Right lobe of liver (tissue), 4 donors: ENCODE measurements at regions not wholly inside any gene's neighbourhood (a gene's known extent, or its start where the extent isn't known, plus 50 kb on each side); places are given as distances from the start of the nearest gene placed in this dataset.

Experiments used
- POLR2A ChIP-seq: fragments of 450-650 bp; IDR thresholded peaks from one replicate; pipeline ENCODE4 v1.6.1; 2017; ENCODE audit warnings: antibody characterized with exemption, mild to moderate bottlenecking
- TF ChIP-seq, protein P1 (sequence below), 4 donors: fragments of 200-600 bp in 3 of 4; fragments of 450-650 bp in 1 of 4; IDR thresholded peaks; one replicate each; pipeline versions ENCODE4 v1.5.1 to v1.8.0; 2016 to 2022; ENCODE audit warnings: antibody characterized with exemption in 4 of 4, mild to moderate bottlenecking in 2 of 4
- donor health status: DM: no; HTN: no; CAD: no.
- donor health status: DM: no; HTN: no; CAD: no.
- donor health status: DM: no; HTN: yes; CAD: no.

DNA sequence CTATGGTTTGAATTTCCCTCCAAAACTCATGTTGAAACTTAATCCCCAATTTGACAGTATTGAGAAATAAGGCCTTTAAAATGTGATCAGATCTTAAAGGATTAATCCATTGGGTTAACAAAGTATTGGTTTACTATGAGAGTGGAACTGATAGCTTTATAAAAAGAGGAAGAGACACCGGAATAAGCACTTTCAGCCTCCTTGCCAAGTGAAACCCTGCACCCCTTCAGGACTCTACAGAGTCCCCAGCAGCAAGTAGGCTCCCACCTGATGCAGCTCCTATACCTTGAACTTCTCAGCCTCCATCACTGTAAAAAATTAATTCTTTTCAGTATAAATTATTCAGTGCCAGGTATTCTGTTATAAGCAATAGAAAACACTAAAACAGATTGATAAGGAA lies 348.3 kb downstream of the CGGBP1 start:
- TF ChIP-seq, protein P1, sequence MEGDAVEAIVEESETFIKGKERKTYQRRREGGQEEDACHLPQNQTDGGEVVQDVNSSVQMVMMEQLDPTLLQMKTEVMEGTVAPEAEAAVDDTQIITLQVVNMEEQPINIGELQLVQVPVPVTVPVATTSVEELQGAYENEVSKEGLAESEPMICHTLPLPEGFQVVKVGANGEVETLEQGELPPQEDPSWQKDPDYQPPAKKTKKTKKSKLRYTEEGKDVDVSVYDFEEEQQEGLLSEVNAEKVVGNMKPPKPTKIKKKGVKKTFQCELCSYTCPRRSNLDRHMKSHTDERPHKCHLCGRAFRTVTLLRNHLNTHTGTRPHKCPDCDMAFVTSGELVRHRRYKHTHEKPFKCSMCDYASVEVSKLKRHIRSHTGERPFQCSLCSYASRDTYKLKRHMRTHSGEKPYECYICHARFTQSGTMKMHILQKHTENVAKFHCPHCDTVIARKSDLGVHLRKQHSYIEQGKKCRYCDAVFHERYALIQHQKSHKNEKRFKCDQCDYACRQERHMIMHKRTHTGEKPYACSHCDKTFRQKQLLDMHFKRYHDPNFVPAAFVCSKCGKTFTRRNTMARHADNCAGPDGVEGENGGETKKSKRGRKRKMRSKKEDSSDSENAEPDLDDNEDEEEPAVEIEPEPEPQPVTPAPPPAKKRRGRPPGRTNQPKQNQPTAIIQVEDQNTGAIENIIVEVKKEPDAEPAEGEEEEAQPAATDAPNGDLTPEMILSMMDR (IDR thresholded peaks at IDR 0.05): no peak
- TF ChIP-seq POLR2A: no peak
